K562 (cell line): ENCODE measurements at regions not wholly inside any gene's neighbourhood (a gene's known extent, or its start where the extent isn't known, plus 50 kb on each side); places are given as distances from the start of the nearest gene placed in this dataset.

ENCODE experiments used
- ATAC-seq: fragments of 200-7000 bp; cut with Tn5 transposase; 3 replicates; pipeline ENCODE4 v1.9.1; 2020; ENCODE audit warnings: moderate library complexity
- BruUV-seq: library from RNA; stranded (reverse); fragments of 400-500 nt; replicated peaks from 2 replicates; lab custom pipeline; 2021; lab: Mats Ljungman, UMichigan
- CTCF ChIA-PET: fragments of 300-600 bp; formaldehyde crosslinking; extraction: SDS; loops from one replicate; lab custom pipeline; 2021; ENCODE audit warnings: low intra/inter-chr PET ratio; lab: Yijun Ruan, JAX
- POLR2A ChIA-PET: fragments of 300-600, 350-650 bp; sonication (Branson Sonifier 250); formaldehyde crosslinking; extraction: SDS; loops from one replicate; lab custom pipeline; 2021; ENCODE audit warnings: antibody characterized with exemption, inconsistent platforms; lab: Yijun Ruan, JAX
- DNase-seq, 4 experiments: peaks; one replicate each; pipeline versions ENCODE4 v3.0.0 to v3.0.0-alpha.2; 2011 to 2018; ENCODE audit warnings: low spot score in 3 of 4, mixed read lengths in 3 of 4; ENCODE audit errors: extremely low read depth in 1 of 4
- FAIRE-seq: peaks from 2 replicates; lab custom pipeline; 2011; peaks lifted over from hg19 to GRCh38; lab: Jason Lieb, UNC
- H2AFZ ChIP-seq: 2 replicates; pipeline ENCODE4 v1.6.0; 2011; ENCODE audit warnings: low read depth, low read length, control low read depth, inconsistent platforms
- H3K27ac ChIP-seq: fragments of 200-600 bp; 3 replicates; pipeline ENCODE4 v1.8.0; 2011; ENCODE audit warnings: low read depth, mild to moderate bottlenecking, control low read depth, inconsistent platforms, low read length, moderate library complexity, mixed read lengths; ENCODE audit errors: extremely low read depth
- H3K27me3 ChIP-seq, 2 experiments: fragments of 300-600 bp in 1 of 2; 2 replicates in 1 of 2; 3 replicates in 1 of 2; pipeline versions ENCODE4 v1.6.0 to v1.8.0; 2011; ENCODE audit warnings: inconsistent platforms in 2 of 2, low read length in 2 of 2, mild to moderate bottlenecking in 1 of 2, mixed read lengths in 1 of 2, moderate library complexity in 1 of 2; ENCODE audit not compliant: control insufficient read depth in 2 of 2, insufficient read depth in 2 of 2
- H3K36me3 ChIP-seq: fragments of 300-600 bp; 3 replicates; pipeline ENCODE4 v1.8.0; 2011; ENCODE audit warnings: mild to moderate bottlenecking, low read length, inconsistent platforms; ENCODE audit not compliant: control insufficient read depth, insufficient read depth
- H3K4me1 ChIP-seq, 2 experiments: fragments of 200-600 bp in 1 of 2; replicated peaks in 1 of 2; 2 replicates in 1 of 2; 3 replicates in 1 of 2; pipeline versions ENCODE4 v1.5.1 to v1.8.0; 2011; ENCODE audit warnings: inconsistent platforms in 2 of 2, low read length in 2 of 2, mild to moderate bottlenecking in 1 of 2, mixed read lengths in 1 of 2, moderate library complexity in 1 of 2; ENCODE audit not compliant: control insufficient read depth in 2 of 2, insufficient read depth in 2 of 2
- H3K4me2 ChIP-seq: 2 replicates; pipeline ENCODE4 v1.6.1; 2011; ENCODE audit warnings: low read length, control low read depth, inconsistent platforms, mixed read lengths; ENCODE audit not compliant: insufficient read depth
- H3K4me3 ChIP-seq: fragments of 200-600 bp; sonication (generic), shearing (Covaris generic); 2 replicates; pipeline ENCODE4 v1.5.1; 2016; ENCODE audit warnings: control low read depth, inconsistent platforms
- H3K79me2 ChIP-seq: fragments of 200-600 bp; 3 replicates; pipeline ENCODE4 v1.8.0; 2011; ENCODE audit warnings: low read length, inconsistent platforms; ENCODE audit not compliant: control insufficient read depth, insufficient read depth
- H3K9ac ChIP-seq, 2 experiments: 2 replicates each; pipeline versions ENCODE4 v1.6.0 to v1.6.1; 2011; ENCODE audit warnings: low read depth in 2 of 2, low read length in 2 of 2, control low read depth in 1 of 2, inconsistent platforms in 1 of 2, mild to moderate bottlenecking in 1 of 2, mixed read lengths in 1 of 2; ENCODE audit not compliant: insufficient read depth in 1 of 2
- H3K9me1 ChIP-seq: one replicate; pipeline ENCODE4 v1.6.0; 2011; ENCODE audit warnings: inconsistent platforms, mild to moderate bottlenecking, low read length, moderate library complexity; ENCODE audit not compliant: control insufficient read depth, insufficient read depth
- H3K9me3 ChIP-seq: replicated peaks from 2 replicates; pipeline ENCODE4 v1.5.1; 2011; ENCODE audit warnings: low read depth, low read length, inconsistent platforms; ENCODE audit not compliant: control insufficient read depth, insufficient read depth
- H4K20me1 ChIP-seq: replicated peaks from 2 replicates; pipeline ENCODE4 v1.6.1; 2011; ENCODE audit warnings: low read length, inconsistent platforms, mixed read lengths; ENCODE audit not compliant: control insufficient read depth, insufficient read depth
- ARNT ChIP-seq, 2 experiments: fragments of 450-650 bp; IDR thresholded peaks; 2 replicates each; pipeline ENCODE4 v1.6.1; 2016; ENCODE audit warnings: mild to moderate bottlenecking in 1 of 2
- CBX2 ChIP-seq: fragments of 200-600 bp; sonication (generic); IDR thresholded peaks from one replicate; pipeline ENCODE4 v1.6.1; 2012; ENCODE audit warnings: mild to moderate bottlenecking, low read length, inconsistent platforms; ENCODE audit not compliant: insufficient read depth, poor library complexity, severe bottlenecking
- CXXC5 ChIP-seq: fragments of 250-450 bp; sonication (Bioruptor Pico); IDR thresholded peaks from 2 replicates; pipeline ENCODE4 v1.8.0; 2022; ENCODE audit warnings: inconsistent platforms, mild to moderate bottlenecking, moderate library complexity
- DDX20 ChIP-seq: fragments of 450-650 bp; IDR thresholded peaks from 2 replicates; pipeline ENCODE4 v1.6.1; 2016; ENCODE audit warnings: missing genetic modification characterization, low read depth, mild to moderate bottlenecking, missing compliant biosample characterization, moderate library complexity
- ILF3 ChIP-seq: fragments of 450-650 bp; IDR thresholded peaks from 2 replicates; pipeline ENCODE4 v1.6.1; 2018; ENCODE audit warnings: antibody characterized with exemption, mild to moderate bottlenecking, moderate library complexity, borderline replicate concordance
- MEIS2 ChIP-seq: fragments of 450-650 bp; IDR thresholded peaks from 2 replicates; pipeline ENCODE4 v1.6.1; 2014; ENCODE audit warnings: mild to moderate bottlenecking; ENCODE audit not compliant: partially characterized antibody
- NCOA1 ChIP-seq: fragments of 450-650 bp; IDR thresholded peaks from 2 replicates; pipeline ENCODE4 v1.6.1; 2016; ENCODE audit warnings: low read depth
- NCOR1 ChIP-seq: fragments of 450-650 bp; IDR thresholded peaks from 2 replicates; pipeline ENCODE4 v1.6.1; 2016; ENCODE audit warnings: mild to moderate bottlenecking, moderate library complexity
- PHF21A ChIP-seq: fragments of 450-650 bp; IDR thresholded peaks from 2 replicates; pipeline ENCODE4 v1.6.1; 2017; ENCODE audit warnings: low read depth, borderline replicate concordance
- PTTG1 ChIP-seq: fragments of 450-650 bp; IDR thresholded peaks from 2 replicates; pipeline ENCODE4 v1.6.1; 2016; ENCODE audit warnings: low read depth, mild to moderate bottlenecking, missing genetic modification characterization, missing compliant biosample characterization
- SRSF1 ChIP-seq: fragments of 200-400 bp; formaldehyde crosslinking; IDR thresholded peaks from 2 replicates; pipeline ENCODE4 v1.6.1; 2017; ENCODE audit warnings: mild to moderate bottlenecking, low read depth, low read length, moderate library complexity
- WGBS: fragments of 100-300 bp; shearing (Covaris generic); methylation state at CpG from one replicate; pipeline ENCODE4 v1.1.6; 2016; ENCODE audit warnings: low coverage, mixed read lengths; ENCODE audit not compliant: insufficient coverage; ENCODE audit errors: missing lambda C conversion rate; 5-methylcytosine and 5-hydroxymethylcytosine counted together
- in situ Hi-C: fragments of 300-500 bp; cut with MboI; formaldehyde crosslinking; loops from 4 replicates; pipeline ENCODE4 v1.15.0; 2018; ENCODE audit warnings: inconsistent platforms, mixed read lengths
- intact Hi-C: fragments of 100-400 bp; cut with micrococcal nuclease; formaldehyde crosslinking; loops from 2 replicates; pipeline ENCODE4 v1.14.2; 2022
- TF ChIP-seq, protein P1 (sequence below), 2 experiments: fragments of 450-650 bp in 1 of 2; sonication (generic) in 1 of 2; formaldehyde crosslinking in 1 of 2; IDR thresholded peaks in 1 of 2; conservative IDR thresholded peaks in 1 of 2; 2 replicates each; pipeline versions ENCODE4 v1.6.1 to v1.8.1; 2016 to 2023; ENCODE audit warnings: mild to moderate bottlenecking in 2 of 2, moderate library complexity in 2 of 2, inconsistent platforms in 1 of 2, missing genetic modification reagents in 1 of 2
- TF ChIP-seq, protein P2 (sequence below): fragments of 450-650 bp; IDR thresholded peaks from 2 replicates; pipeline ENCODE4 v1.6.1; 2016; ENCODE audit warnings: low read depth, mild to moderate bottlenecking, moderate library complexity
- TF ChIP-seq, protein P3 (sequence below): fragments of 450-650 bp; IDR thresholded peaks from 2 replicates; pipeline ENCODE4 v1.6.1; 2017; ENCODE audit warnings: antibody characterized with exemption

DNA sequence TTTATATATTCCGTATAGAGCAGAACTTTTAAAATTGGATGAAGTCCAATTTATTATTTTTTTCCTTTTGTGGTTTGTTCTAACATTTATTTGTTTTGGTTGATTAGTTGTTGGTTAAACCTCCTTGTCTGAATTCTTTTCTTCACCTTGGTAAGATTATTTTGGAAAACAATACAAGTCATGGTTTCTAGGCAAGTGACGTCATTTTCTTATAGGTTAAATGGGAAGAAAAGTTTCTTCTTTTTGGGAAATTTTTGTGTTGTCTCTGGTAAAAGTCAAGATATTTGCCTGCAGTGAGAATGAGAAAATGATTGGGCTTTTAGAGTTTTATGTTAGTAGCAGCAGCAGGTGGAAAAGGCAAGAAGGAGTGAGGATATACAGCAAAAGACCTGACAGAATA lies 197.9 kb downstream of the OTOR start:
- FAIRE-seq, result no peak
- H3K9ac ChIP-seq, result no peak overlapping the region
- intact Hi-C loops, result no loop called here
- H3K4me1 ChIP-seq, result no peaks in the 10 kb centered on the region
- no peak overlapping the region for H2AFZ ChIP-seq
- ChIA-PET POLR2A (no interaction called here), CTCF (no interaction called here)
- no peak overlapping the region for H3K27ac ChIP-seq
- no TSS peak for BruUV-seq
- no peak overlapping the region for H3K4me3 ChIP-seq
- in situ Hi-C loops, result no loop called here
- no peak overlapping the region for H3K4me2 ChIP-seq
- H3K9me1 ChIP-seq, result no peaks in the 10 kb centered on the region
- no peak for ATAC-seq
- WGBS, result 4% methylated on average over 2 of the region's 2 CpGs
- H3K79me2 ChIP-seq, result no peaks in the 10 kb centered on the region
- H4K20me1 ChIP-seq, result no peaks in the 10 kb centered on the region
- TF ChIP-seq, protein P1, sequence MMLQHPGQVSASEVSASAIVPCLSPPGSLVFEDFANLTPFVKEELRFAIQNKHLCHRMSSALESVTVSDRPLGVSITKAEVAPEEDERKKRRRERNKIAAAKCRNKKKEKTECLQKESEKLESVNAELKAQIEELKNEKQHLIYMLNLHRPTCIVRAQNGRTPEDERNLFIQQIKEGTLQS (IDR thresholded peaks at IDR 0.05), result peak; percentile 15; the same call in 1 of the 2 replicates
- TF ChIP-seq, protein P1 (CRISPR knock-in tag; conservative IDR thresholded peaks at IDR 0.05), result no peak
- no peak for TF ChIP-seq ARNT (IDR thresholded peaks at IDR 0.05)
- no peaks in the 10 kb centered on the region for H3K27me3 ChIP-seq
- no peak for DNase-seq
- H3K36me3 ChIP-seq, result no peaks in the 10 kb centered on the region
- H3K9me3 ChIP-seq, result no peaks in the 10 kb centered on the region; the same call in 1 of the 2 replicates

DNA sequence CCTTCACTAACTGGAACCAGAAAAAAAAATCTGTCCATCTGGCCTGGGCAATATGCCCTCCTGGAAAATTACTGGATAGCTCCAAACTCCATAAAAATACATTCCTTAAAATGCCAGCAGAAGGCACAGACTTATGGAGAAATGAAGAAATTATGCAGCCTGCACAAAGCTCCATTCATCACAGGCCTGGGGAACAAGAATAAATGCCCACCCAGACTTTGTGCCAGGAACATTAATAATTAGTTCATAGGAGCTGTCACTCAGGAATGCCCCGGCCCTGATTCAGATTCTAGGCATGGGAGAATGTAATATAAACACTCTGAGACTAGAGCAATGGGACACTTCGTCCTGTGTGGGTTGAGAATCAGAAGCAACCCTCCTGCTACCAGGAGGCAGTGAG lies 199.3 kb downstream of the OTOR start:
- H3K27ac ChIP-seq, result no peak overlapping the region
- no peaks in the 10 kb centered on the region for H3K79me2 ChIP-seq
- no peaks in the 10 kb centered on the region; the same call in 1 of the 2 replicates for H3K9me3 ChIP-seq
- intact Hi-C loops, result no loop called here
- ATAC-seq, result no peak
- H2AFZ ChIP-seq, result no peak overlapping the region
- no peaks in the 10 kb centered on the region for H3K36me3 ChIP-seq
- H3K4me3 ChIP-seq, result no peak overlapping the region
- in situ Hi-C loops, result no loop called here
- 0% methylated on average over 1 of the region's 2 CpGs for WGBS
- no peak for DNase-seq
- POLR2A ChIA-PET, result no interaction called here
- H3K4me2 ChIP-seq, result no peak overlapping the region
- H3K4me1 ChIP-seq, result no peaks in the 10 kb centered on the region
- H3K9ac ChIP-seq, result no peak overlapping the region
- H3K9me1 ChIP-seq, result no peaks in the 10 kb centered on the region
- H3K27me3 ChIP-seq, result no peaks in the 10 kb centered on the region
- FAIRE-seq, result no peak
- no TSS peak for BruUV-seq
- CTCF ChIA-PET, result no interaction called here
- H4K20me1 ChIP-seq, result no peaks in the 10 kb centered on the region
- TF ChIP-seq MEIS2 (no peak), CBX2 (no peak), SRSF1 (no peak), ILF3 (no peak), PTTG1 (tag) (no peak), NCOA1 (no peak), PHF21A (no peak), DDX20 (tag) (no peak), CXXC5 (CRISPR knock-in tag) (no peak), NCOR1 (no peak)
- TF ChIP-seq, protein P2, sequence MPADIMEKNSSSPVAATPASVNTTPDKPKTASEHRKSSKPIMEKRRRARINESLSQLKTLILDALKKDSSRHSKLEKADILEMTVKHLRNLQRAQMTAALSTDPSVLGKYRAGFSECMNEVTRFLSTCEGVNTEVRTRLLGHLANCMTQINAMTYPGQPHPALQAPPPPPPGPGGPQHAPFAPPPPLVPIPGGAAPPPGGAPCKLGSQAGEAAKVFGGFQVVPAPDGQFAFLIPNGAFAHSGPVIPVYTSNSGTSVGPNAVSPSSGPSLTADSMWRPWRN, result no peak
- TF ChIP-seq, protein P3, sequence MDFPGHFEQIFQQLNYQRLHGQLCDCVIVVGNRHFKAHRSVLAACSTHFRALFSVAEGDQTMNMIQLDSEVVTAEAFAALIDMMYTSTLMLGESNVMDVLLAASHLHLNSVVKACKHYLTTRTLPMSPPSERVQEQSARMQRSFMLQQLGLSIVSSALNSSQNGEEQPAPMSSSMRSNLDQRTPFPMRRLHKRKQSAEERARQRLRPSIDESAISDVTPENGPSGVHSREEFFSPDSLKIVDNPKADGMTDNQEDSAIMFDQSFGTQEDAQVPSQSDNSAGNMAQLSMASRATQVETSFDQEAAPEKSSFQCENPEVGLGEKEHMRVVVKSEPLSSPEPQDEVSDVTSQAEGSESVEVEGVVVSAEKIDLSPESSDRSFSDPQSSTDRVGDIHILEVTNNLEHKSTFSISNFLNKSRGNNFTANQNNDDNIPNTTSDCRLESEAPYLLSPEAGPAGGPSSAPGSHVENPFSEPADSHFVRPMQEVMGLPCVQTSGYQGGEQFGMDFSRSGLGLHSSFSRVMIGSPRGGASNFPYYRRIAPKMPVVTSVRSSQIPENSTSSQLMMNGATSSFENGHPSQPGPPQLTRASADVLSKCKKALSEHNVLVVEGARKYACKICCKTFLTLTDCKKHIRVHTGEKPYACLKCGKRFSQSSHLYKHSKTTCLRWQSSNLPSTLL, result no peak
